ENCODE measurements at regions not wholly inside any gene's neighbourhood (a gene's known extent, or its start where the extent isn't known, plus 50 kb on each side); places are given as distances from the start of the nearest gene placed in this dataset.

- no peaks in the 10 kb centered on the region for H3K36me3 ChIP-seq (replicated peaks in 1 of 2; ENCODE audit: control insufficient read depth in 1 of 2, insufficient read depth in 2 of 2, low read length in 1 of 2)
- ChIA-PET CTCF (no interaction called here), POLR2A (no interaction called here)
- no peak overlapping the region for H3K9ac ChIP-seq
- no peaks in the 10 kb centered on the region for H3K27me3 ChIP-seq (ENCODE audit: insufficient read depth)
- no peak for TF ChIP-seq NFIC (IDR thresholded peaks at IDR 0.05; ENCODE audit: borderline replicate concordance)
- TF ChIP-seq TEAD4 (IDR thresholded peaks at IDR 0.05; ENCODE audit: borderline replicate concordance, insufficient read depth), result no peak
- no peak for TF ChIP-seq CHD2 (IDR thresholded peaks at IDR 0.05; ENCODE audit: low read length, partially characterized antibody)
- TF ChIP-seq FOXJ3 (CRISPR knock-in tag; IDR thresholded peaks at IDR 0.05), result no peak
- no peak overlapping the region; a peak in 1 of 4 replicates for H3K4me3 ChIP-seq (ENCODE audit: low read depth in 2 of 2, low read length in 1 of 2)
- H3K4me1 ChIP-seq (ENCODE audit: control insufficient read depth in 1 of 2, insufficient read depth in 2 of 2, low read depth in 1 of 2, low read length in 1 of 2), result no peaks in the 10 kb centered on the region
- no peaks in the 10 kb centered on the region for H3K9me2 ChIP-seq
- no peaks in the 10 kb centered on the region for H3F3A ChIP-seq (replicated peaks; ENCODE audit: insufficient read depth)
- 17% methylated on average over 14 of the region's 27 CpGs for WGBS (ENCODE audit: low lambda C conversion rate)
- H3K27ac ChIP-seq (ENCODE audit: low read depth in 2 of 2, low read length in 1 of 2), result no peak overlapping the region
- H3K79me2 ChIP-seq (ENCODE audit: insufficient read depth), result no peaks in the 10 kb centered on the region
- no peak for DNase-seq
- no peak overlapping the region for H2AFZ ChIP-seq (ENCODE audit: low read depth)
- H4K20me1 ChIP-seq (ENCODE audit: insufficient read depth), result no peaks in the 10 kb centered on the region
- no peak overlapping the region for H3K4me2 ChIP-seq
- no peaks in the 10 kb centered on the region for H3K9me3 ChIP-seq
Measured at GRCh38 chr13:111572956-111573761, 252.7 kb downstream of the TEX29 start.

GRCh38 chr13:111573801-111574200, 253.4 kb downstream of the TEX29 start:
- TF ChIP-seq YY1 (IDR thresholded peaks at IDR 0.05; ENCODE audit: low read depth) (no peak), NRF1 (IDR thresholded peaks at IDR 0.05; ENCODE audit: low read depth, low read length) (no peak), RXRA (IDR thresholded peaks at IDR 0.05; ENCODE audit: borderline replicate concordance, low read depth) (no peak), ELF1 (IDR thresholded peaks at IDR 0.05) (no peak), PBX3 (IDR thresholded peaks at IDR 0.05) (no peak)
- Histone ChIP-seq H3K4me2 (no peak overlapping the region), H3K4me3 (ENCODE audit: low read depth in 2 of 2, low read length in 1 of 2) (no peak overlapping the region; a peak in 1 of 4 replicates), H3K9ac (no peak overlapping the region), H4K20me1 (ENCODE audit: insufficient read depth) (no peaks in the 10 kb centered on the region), H3K79me2 (ENCODE audit: insufficient read depth) (no peaks in the 10 kb centered on the region), H2AFZ (ENCODE audit: low read depth) (no peak overlapping the region), H3F3A (replicated peaks; ENCODE audit: insufficient read depth) (no peaks in the 10 kb centered on the region), H3K27me3 (ENCODE audit: insufficient read depth) (no peaks in the 10 kb centered on the region), H3K27ac (ENCODE audit: low read depth in 2 of 2, low read length in 1 of 2) (no peak overlapping the region), H3K4me1 (ENCODE audit: control insufficient read depth in 1 of 2, insufficient read depth in 2 of 2, low read depth in 1 of 2, low read length in 1 of 2) (no peaks in the 10 kb centered on the region), H3K9me2 (no peaks in the 10 kb centered on the region), H3K36me3 (replicated peaks in 1 of 2; ENCODE audit: control insufficient read depth in 1 of 2, insufficient read depth in 2 of 2, low read length in 1 of 2) (no peaks in the 10 kb centered on the region), H3K9me3 (no peaks in the 10 kb centered on the region)
- ChIA-PET POLR2A (no interaction called here), CTCF (no interaction called here)
- WGBS (ENCODE audit: low lambda C conversion rate), result 16% methylated on average over 7 of the region's 7 CpGs
- DNase-seq, result no peak

GRCh38 chr13:111575276-111575675, 254.8 kb downstream of the TEX29 start:
- H4K20me1 ChIP-seq (ENCODE audit: insufficient read depth), result no peaks in the 10 kb centered on the region
- no peak overlapping the region for H3K9ac ChIP-seq
- no peaks in the 10 kb centered on the region for H3K4me1 ChIP-seq (ENCODE audit: control insufficient read depth in 1 of 2, insufficient read depth in 2 of 2, low read depth in 1 of 2, low read length in 1 of 2)
- no peak for DNase-seq
- 12% methylated on average over 4 of the region's 9 CpGs for WGBS (ENCODE audit: low lambda C conversion rate)
- no peaks in the 10 kb centered on the region for H3F3A ChIP-seq (replicated peaks; ENCODE audit: insufficient read depth)
- no peak overlapping the region for H3K4me2 ChIP-seq
- no peak overlapping the region for H3K4me3 ChIP-seq (ENCODE audit: low read depth in 2 of 2, low read length in 1 of 2)
- no peak for TF ChIP-seq ELF1 (IDR thresholded peaks at IDR 0.05)
- TF ChIP-seq RXRA (IDR thresholded peaks at IDR 0.05; ENCODE audit: borderline replicate concordance, low read depth), result no peak
- TF ChIP-seq RCOR1 (IDR thresholded peaks at IDR 0.05; ENCODE audit: low read length), result no peak
- no peak for TF ChIP-seq YY1 (IDR thresholded peaks at IDR 0.05; ENCODE audit: low read depth)
- no peak for TF ChIP-seq EZH2phosphoT487 (IDR thresholded peaks at IDR 0.05; ENCODE audit: borderline replicate concordance, low read depth)
- no peak for TF ChIP-seq NRF1 (IDR thresholded peaks at IDR 0.05; ENCODE audit: low read depth, low read length)
- TF ChIP-seq FOXJ3 (CRISPR knock-in tag; IDR thresholded peaks at IDR 0.05), result no peak
- ChIA-PET CTCF (no interaction called here), POLR2A (no interaction called here)
- H3K27ac ChIP-seq (ENCODE audit: low read depth in 2 of 2, low read length in 1 of 2), result no peak overlapping the region
- no peaks in the 10 kb centered on the region for H3K36me3 ChIP-seq (replicated peaks in 1 of 2; ENCODE audit: control insufficient read depth in 1 of 2, insufficient read depth in 2 of 2, low read length in 1 of 2)
- H3K9me2 ChIP-seq, result no peaks in the 10 kb centered on the region
- no peaks in the 10 kb centered on the region for H3K79me2 ChIP-seq (ENCODE audit: insufficient read depth)
- H3K27me3 ChIP-seq (ENCODE audit: insufficient read depth), result no peaks in the 10 kb centered on the region
- H2AFZ ChIP-seq (ENCODE audit: low read depth), result no peak overlapping the region
- no peaks in the 10 kb centered on the region for H3K9me3 ChIP-seq

Data from SK-N-SH (cell line).